Upper lobe of right lung (tissue), 1 donor: ENCODE measurements at regions not wholly inside any gene's neighbourhood (a gene's known extent, or its start where the extent isn't known, plus 50 kb on each side); places are given as distances from the start of the nearest gene placed in this dataset.
"Not testable (repeated sequence)": the region's sequence is repeated elsewhere in the genome, so short reads cannot be mapped to it uniquely, and the experiment has no call there.

ENCODE experiments used
- ATAC-seq: fragments of 200-7000 bp; cut with Tn5 transposase; one replicate; pipeline ENCODE4 v1.9.1; 2020; ENCODE audit warnings: mild to moderate bottlenecking, moderate library complexity
- DNase-seq: peaks from one replicate; pipeline ENCODE4 v3.0.0-alpha.2; 2020
- H3K27ac ChIP-seq: fragments of 200-600 bp; one replicate; pipeline ENCODE4 v1.8.0; 2022
- H3K27me3 ChIP-seq: fragments of 200-600 bp; one replicate; pipeline ENCODE4 v1.8.0; 2022; ENCODE audit warnings: mild to moderate bottlenecking
- H3K36me3 ChIP-seq: fragments of 200-600 bp; one replicate; pipeline ENCODE4 v1.8.0; 2022
- H3K4me1 ChIP-seq: fragments of 200-600 bp; one replicate; pipeline ENCODE4 v1.8.0; 2022
- H3K4me3 ChIP-seq: fragments of 200-600 bp; one replicate; pipeline ENCODE4 v1.8.0; 2022; ENCODE audit warnings: mild to moderate bottlenecking
- H3K9me3 ChIP-seq: fragments of 200-600 bp; one replicate; pipeline ENCODE4 v1.8.0; 2022
- intact Hi-C: fragments of 100-400 bp; cut with DNase I; formaldehyde crosslinking; loops from one replicate; pipeline ENCODE4 v1.11.0; 2022
- TF ChIP-seq, protein P1 (sequence below): fragments of 200-600 bp; IDR thresholded peaks from one replicate; pipeline ENCODE4 v1.8.0; 2022; ENCODE audit warnings: antibody characterized with exemption
- donor health status: DM: no; HTN: yes; CAD: no; lungs with severe emphysema.

DNA sequence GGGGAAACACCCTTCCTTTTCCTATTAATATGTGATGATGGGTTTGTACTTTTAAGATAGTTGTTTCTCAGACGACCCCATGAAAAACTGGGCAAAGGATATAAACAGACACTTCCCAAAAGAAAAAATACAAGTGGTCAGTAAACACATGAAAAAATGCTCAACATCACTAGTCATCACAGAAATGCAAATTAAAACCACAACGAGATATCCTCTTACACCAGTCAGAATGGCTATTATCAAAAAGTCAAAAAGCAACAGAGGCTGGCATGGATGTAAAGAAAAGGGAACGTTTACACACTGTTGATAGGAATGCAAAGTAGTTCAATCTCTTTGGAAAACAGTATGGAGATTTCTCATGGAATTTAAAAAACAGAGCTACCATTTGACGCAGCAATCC lies 111.4 kb upstream of the ZEB1 start:
- no peaks in the 10 kb centered on the region for H3K9me3 ChIP-seq
- no peaks in the 10 kb centered on the region for H3K4me1 ChIP-seq
- intact Hi-C loops, result no loop called here
- DNase-seq (no peak), ATAC-seq (no peak)
- no peak overlapping the region for H3K27ac ChIP-seq
- H3K36me3 ChIP-seq, result no peaks in the 10 kb centered on the region
- TF ChIP-seq, protein P1, sequence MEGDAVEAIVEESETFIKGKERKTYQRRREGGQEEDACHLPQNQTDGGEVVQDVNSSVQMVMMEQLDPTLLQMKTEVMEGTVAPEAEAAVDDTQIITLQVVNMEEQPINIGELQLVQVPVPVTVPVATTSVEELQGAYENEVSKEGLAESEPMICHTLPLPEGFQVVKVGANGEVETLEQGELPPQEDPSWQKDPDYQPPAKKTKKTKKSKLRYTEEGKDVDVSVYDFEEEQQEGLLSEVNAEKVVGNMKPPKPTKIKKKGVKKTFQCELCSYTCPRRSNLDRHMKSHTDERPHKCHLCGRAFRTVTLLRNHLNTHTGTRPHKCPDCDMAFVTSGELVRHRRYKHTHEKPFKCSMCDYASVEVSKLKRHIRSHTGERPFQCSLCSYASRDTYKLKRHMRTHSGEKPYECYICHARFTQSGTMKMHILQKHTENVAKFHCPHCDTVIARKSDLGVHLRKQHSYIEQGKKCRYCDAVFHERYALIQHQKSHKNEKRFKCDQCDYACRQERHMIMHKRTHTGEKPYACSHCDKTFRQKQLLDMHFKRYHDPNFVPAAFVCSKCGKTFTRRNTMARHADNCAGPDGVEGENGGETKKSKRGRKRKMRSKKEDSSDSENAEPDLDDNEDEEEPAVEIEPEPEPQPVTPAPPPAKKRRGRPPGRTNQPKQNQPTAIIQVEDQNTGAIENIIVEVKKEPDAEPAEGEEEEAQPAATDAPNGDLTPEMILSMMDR, result no peak
- no peaks in the 10 kb centered on the region for H3K27me3 ChIP-seq
- H3K4me3 ChIP-seq, result no peak overlapping the region

DNA sequence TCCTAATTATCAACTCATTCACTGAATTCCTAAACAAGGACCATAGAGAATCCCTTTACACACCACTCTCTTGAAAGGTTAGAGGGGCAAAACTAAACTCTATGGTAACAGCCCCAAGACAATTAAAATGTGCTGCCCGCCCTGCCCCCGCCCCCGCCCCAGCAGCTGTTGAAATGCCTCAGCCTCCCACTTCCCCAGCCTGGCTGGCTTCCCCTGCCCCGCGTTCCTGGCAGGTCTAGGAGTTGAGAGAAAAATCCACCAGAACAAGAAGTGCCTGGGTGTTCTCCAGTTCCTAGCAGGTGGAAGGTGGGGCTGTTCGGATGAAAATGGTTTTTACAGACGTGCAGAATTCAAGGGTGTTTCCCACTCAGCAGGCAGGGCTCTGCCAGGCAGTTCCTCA lies 109.5 kb upstream of the ZEB1 start:
- Histone ChIP-seq H3K27ac (no peak overlapping the region), H3K36me3 (no peaks in the 10 kb centered on the region), H3K4me3 (no peak overlapping the region), H3K27me3 (no peaks in the 10 kb centered on the region), H3K4me1 (no peaks in the 10 kb centered on the region), H3K9me3 (no peaks in the 10 kb centered on the region)
- DNase-seq (no peak), ATAC-seq (no peak)
- intact Hi-C loops, result no loop called here
- TF ChIP-seq, protein P1, result no peak

DNA sequence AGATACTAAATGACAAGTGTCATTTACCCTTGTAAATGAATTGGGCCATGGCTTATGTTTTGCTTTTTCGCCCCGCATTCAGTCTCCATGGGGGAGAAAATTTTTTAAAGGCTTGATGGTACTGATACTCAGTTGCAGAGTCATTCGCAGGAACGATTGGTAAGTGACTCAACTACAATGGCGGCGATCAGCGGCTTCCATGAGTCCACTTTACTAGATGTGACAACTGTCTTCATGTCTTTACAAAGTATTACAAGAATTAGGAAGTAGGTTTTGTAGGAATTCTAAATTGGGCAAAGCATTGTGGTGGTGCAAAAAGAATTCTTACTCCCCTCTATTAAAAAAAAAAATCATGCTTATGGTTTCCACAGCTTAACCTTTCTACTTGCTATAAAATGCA lies 108.8 kb upstream of the ZEB1 start:
- H3K4me1 ChIP-seq, result no peaks in the 10 kb centered on the region
- no peak overlapping the region for H3K4me3 ChIP-seq
- H3K27me3 ChIP-seq, result no peaks in the 10 kb centered on the region
- ATAC-seq (no peak), DNase-seq (no peak)
- intact Hi-C loops, result no loop called here
- H3K27ac ChIP-seq, result no peak overlapping the region
- H3K9me3 ChIP-seq, result no peaks in the 10 kb centered on the region
- TF ChIP-seq, protein P1, result no peak
- H3K36me3 ChIP-seq, result no peaks in the 10 kb centered on the region

DNA sequence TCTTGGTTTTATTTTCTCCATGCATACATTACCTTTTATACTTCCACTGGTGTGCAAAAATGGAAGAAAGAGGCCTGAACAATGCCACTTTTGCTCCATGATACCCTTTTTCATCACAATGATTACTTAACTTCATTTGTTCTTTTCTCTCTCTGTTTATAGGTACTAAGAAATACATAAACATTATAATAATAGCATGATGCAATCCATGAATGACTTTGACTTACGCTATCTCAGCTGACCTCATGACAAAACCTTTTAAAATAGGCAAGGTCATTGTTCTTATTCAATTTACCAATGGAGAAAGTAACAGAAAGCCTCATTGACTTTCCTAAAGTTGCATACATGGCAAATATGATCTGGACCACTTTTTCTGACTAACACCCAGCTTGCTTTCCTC lies 105.1 kb upstream of the ZEB1 start:
- no peak overlapping the region for H3K27ac ChIP-seq
- H3K9me3 ChIP-seq, result no peaks in the 10 kb centered on the region
- no peaks in the 10 kb centered on the region for H3K36me3 ChIP-seq
- ATAC-seq (no peak), DNase-seq (no peak)
- TF ChIP-seq, protein P1, result no peak
- no peaks in the 10 kb centered on the region for H3K27me3 ChIP-seq
- intact Hi-C loops, result no loop called here
- no peak overlapping the region for H3K4me3 ChIP-seq
- no peaks in the 10 kb centered on the region for H3K4me1 ChIP-seq

DNA sequence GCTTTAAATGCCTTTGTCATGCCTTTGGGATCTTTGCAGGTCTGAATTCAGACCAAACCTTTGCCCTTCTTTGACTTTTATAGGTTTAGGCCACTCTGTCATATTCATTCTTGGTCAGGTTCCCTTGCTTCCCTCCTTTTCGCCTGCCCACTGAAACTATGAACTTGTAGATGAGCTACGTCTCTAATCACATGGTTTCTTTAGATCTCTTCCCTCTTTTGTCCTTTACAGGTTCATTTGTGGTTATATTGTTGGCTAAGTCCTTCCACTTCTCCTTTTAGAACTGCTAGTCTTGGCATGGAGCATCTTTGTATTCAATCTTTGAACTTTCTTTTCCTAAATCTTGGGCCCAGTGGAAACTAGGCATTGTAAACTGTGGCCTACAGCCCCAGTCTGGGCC lies 104.0 kb upstream of the ZEB1 start:
- TF ChIP-seq, protein P1, result no peak
- DNase-seq, result no peak
- Histone ChIP-seq H3K27ac (no peak overlapping the region), H3K4me1 (no peaks in the 10 kb centered on the region), H3K27me3 (no peaks in the 10 kb centered on the region), H3K4me3 (no peak overlapping the region), H3K36me3 (no peaks in the 10 kb centered on the region), H3K9me3 (no peaks in the 10 kb centered on the region)
- intact Hi-C loops, result no loop called here
- no peak for ATAC-seq

DNA sequence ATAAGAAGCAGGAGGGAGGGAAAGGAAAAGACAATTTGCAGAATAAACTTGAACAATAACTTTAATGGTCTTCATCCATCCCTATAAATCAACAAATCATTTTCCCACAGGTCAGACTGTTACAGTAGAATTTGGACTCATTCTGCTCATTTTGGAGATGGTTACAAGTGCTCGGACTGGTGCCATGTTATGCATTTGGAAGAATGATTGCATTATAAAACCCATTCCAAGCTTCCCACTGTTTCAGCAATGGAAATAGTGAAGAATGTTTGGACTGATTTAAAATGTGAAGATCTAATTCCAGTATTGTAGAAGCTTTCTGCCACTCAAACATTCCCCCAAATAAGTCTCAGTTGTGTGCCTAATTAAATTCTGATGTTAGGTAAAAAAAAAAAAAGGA lies 99.7 kb upstream of the ZEB1 start:
- no peak for DNase-seq
- Histone ChIP-seq H3K27ac (no peak overlapping the region), H3K9me3 (no peaks in the 10 kb centered on the region), H3K27me3 (no peaks in the 10 kb centered on the region), H3K4me1 (no peaks in the 10 kb centered on the region), H3K4me3 (no peak overlapping the region), H3K36me3 (no peaks in the 10 kb centered on the region)
- no peak for ATAC-seq
- TF ChIP-seq, protein P1, result no peak
- intact Hi-C loops, result no loop called here

DNA sequence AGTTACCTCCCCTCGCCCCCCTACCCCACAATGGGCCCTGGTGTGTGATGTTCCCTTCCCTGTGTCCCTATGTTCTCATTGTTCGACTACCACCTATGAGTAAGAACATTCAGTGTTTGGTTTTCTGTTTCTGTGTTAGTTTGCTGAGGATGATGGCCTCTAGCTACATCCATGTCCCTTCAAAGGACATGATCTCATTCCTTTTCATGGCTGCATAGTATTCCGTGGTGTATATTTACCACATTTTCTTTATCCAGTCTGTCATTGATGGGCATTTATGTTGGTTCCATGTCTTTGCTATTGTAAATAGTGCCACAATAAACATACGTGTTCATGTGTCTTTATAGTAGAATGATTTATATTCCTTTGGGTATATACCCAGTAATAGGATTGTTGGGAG lies 90.2 kb upstream of the ZEB1 start:
- ATAC-seq, intact Hi-C loops, H3K4me1 ChIP-seq, H3K27ac ChIP-seq, H3K27me3 ChIP-seq, DNase-seq, H3K4me3 ChIP-seq, H3K9me3 ChIP-seq, H3K36me3 ChIP-seq: not testable (repeated sequence)
